ENCODE measurements at regions not wholly inside any gene's neighbourhood (a gene's known extent, or its start where the extent isn't known, plus 50 kb on each side); places are given as distances from the start of the nearest gene placed in this dataset.

DNA sequence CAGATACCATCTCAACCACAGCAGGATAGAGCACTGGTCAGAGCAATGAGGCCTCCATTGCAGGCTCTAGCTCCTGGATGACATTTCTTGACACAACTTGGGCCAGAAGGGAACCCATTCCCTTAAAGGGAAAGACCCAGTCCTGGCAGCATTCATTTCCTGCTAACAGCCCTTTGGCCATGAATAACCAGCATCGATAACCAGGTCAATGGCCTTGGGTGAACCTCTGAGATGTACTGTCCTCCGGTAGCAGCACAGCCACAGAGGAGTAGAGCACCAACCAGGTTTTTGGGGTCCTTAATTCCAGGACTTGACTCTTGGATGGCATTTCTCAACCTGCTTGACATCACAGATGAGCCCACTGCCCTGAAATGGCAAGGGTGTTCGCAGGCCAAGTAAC, 71.2 kb upstream of the FKBP1C start:
- no peaks in the 10 kb centered on the region for H3K9me3 ChIP-seq (ENCODE audit: low read depth)
- no peaks in the 10 kb centered on the region for H3K27me3 ChIP-seq
- H3K4me3 Mint-ChIP-seq: no peak overlapping the region
- no peaks in the 10 kb centered on the region for H3K79me2 ChIP-seq (ENCODE audit: low read depth)
- no peaks in the 10 kb centered on the region for H3K4me1 ChIP-seq
- no peak for TF ChIP-seq EZH2 (IDR thresholded peaks at IDR 0.05)
- no peak for TF ChIP-seq EZH2phosphoT487 (IDR thresholded peaks at IDR 0.05)
- TF ChIP-seq, protein P1, sequence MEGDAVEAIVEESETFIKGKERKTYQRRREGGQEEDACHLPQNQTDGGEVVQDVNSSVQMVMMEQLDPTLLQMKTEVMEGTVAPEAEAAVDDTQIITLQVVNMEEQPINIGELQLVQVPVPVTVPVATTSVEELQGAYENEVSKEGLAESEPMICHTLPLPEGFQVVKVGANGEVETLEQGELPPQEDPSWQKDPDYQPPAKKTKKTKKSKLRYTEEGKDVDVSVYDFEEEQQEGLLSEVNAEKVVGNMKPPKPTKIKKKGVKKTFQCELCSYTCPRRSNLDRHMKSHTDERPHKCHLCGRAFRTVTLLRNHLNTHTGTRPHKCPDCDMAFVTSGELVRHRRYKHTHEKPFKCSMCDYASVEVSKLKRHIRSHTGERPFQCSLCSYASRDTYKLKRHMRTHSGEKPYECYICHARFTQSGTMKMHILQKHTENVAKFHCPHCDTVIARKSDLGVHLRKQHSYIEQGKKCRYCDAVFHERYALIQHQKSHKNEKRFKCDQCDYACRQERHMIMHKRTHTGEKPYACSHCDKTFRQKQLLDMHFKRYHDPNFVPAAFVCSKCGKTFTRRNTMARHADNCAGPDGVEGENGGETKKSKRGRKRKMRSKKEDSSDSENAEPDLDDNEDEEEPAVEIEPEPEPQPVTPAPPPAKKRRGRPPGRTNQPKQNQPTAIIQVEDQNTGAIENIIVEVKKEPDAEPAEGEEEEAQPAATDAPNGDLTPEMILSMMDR (IDR thresholded peaks at IDR 0.05): no peak
- no peak overlapping the region for H2AFZ ChIP-seq (replicated peaks)
- H3K36me3 Mint-ChIP-seq: no peaks in the 10 kb centered on the region
- DNase-seq (ENCODE audit: low spot score): no peak
- H3K9ac ChIP-seq: no peak overlapping the region
- H4K20me1 ChIP-seq (ENCODE audit: low read depth): no peaks in the 10 kb centered on the region
- no peak overlapping the region for H3K4me2 ChIP-seq
- no peak overlapping the region for H3K27ac ChIP-seq
- no peaks in the 10 kb centered on the region for H3K36me3 ChIP-seq
- H3K4me3 ChIP-seq: no peak overlapping the region
- H3K27ac Mint-ChIP-seq: no peak overlapping the region
- no peaks in the 10 kb centered on the region for H3K27me3 Mint-ChIP-seq (ENCODE audit: insufficient read depth, low read depth)
- H3K9me3 Mint-ChIP-seq: peaks cover 15% of the 10 kb centered on the region
- H3K4me1 Mint-ChIP-seq: no peaks in the 10 kb centered on the region
- no peaks in the 10 kb centered on the region for H3F3A ChIP-seq (ENCODE audit: low read depth)

DNA sequence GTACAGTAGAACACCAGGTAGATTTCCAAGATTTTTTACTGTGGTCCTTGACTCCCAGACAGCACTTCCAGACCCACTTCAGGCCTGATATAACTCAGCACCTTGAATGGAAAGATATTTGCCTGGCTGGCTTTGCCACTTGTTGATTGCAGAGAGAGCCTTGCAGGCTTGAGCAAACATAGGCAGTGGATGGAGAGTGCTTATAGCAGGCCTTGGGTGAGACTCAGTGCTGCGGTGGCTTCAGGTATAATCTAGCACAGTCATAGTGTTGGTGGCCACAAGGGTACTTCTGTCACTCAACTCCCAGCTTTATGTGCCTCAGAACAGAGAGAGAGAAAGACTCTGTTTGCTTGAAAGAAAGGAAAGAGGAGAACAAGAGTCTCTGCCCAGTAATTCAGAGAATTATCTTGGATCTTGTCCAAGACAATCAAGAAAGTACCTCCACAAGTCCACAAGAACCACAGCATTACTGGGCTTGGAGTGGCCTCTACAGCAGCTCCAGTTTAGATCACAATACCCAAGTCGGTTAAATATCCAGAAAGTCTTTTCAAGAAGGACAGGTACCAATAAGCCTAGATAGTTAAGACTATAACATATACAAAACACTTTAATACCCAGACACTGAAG, 70.5 kb upstream of the FKBP1C start:
- Histone ChIP-seq H4K20me1 (ENCODE audit: low read depth) (no peaks in the 10 kb centered on the region), H3K27ac (no peak overlapping the region), H3K27me3 (no peaks in the 10 kb centered on the region), H3K4me2 (no peak overlapping the region), H3K79me2 (ENCODE audit: low read depth) (no peaks in the 10 kb centered on the region), H3K4me3 (no peak overlapping the region), H2AFZ (replicated peaks) (no peak overlapping the region), H3K9ac (no peak overlapping the region), H3K36me3 (no peaks in the 10 kb centered on the region), H3F3A (ENCODE audit: low read depth) (no peaks in the 10 kb centered on the region), H3K9me3 (ENCODE audit: low read depth) (no peaks in the 10 kb centered on the region), H3K4me1 (no peaks in the 10 kb centered on the region)
- no peaks in the 10 kb centered on the region for H3K4me1 Mint-ChIP-seq
- H3K27ac Mint-ChIP-seq: no peak overlapping the region
- no peak for DNase-seq (ENCODE audit: low spot score)
- no peaks in the 10 kb centered on the region for H3K36me3 Mint-ChIP-seq
- peaks cover 15% of the 10 kb centered on the region for H3K9me3 Mint-ChIP-seq
- H3K4me3 Mint-ChIP-seq: no peak overlapping the region
- H3K27me3 Mint-ChIP-seq (ENCODE audit: insufficient read depth, low read depth): no peaks in the 10 kb centered on the region
- no peak for TF ChIP-seq EZH2 (IDR thresholded peaks at IDR 0.05)

DNA sequence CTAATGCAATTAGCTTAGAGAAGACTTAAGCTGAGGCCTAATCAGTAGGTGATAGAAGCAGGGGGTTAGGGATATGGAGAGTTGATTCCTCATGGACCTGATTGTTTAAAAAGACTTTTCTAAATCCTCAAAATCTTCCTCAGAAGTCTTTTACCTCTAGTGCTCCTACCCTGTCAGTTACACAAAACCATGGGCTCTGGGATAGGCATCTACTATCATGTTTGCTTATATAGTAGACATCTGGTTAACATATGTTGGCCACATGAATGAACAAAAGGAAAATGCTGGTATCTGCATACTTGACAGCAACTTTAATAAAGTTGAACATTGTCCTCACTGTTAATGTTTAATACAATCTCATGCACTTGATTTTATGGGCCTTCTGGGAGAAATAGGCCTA, 61.5 kb upstream of the FKBP1C start:
- H3K9ac ChIP-seq: no peak overlapping the region

DNA sequence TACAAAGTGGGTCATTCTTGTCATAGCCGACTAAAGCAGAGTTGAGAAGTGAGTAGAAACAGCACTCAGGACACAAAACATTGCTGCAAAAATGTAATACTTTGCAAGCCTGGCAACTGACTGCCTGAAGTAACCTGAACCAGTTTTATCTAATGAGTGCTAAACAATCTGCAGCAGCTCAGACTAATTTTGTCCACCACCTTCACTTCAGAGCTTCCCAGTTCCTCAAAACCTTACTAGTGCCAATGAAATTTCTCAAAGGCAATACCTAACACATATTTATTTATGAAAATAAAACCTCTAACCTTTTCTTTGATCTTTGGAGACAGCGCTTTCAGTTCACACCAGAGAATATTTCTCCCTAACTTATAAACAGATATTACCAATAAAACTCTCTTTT, 56.7 kb upstream of the FKBP1C start:
- Histone ChIP-seq H3K4me2 (no peak overlapping the region), H3K9ac (no peak overlapping the region), H3K4me1 (peaks cover 6% of the 10 kb centered on the region), H4K20me1 (ENCODE audit: low read depth) (no peaks in the 10 kb centered on the region), H3K36me3 (no peaks in the 10 kb centered on the region), H3K9me3 (ENCODE audit: low read depth) (no peaks in the 10 kb centered on the region), H3K4me3 (no peak overlapping the region), H3K27ac (no peak overlapping the region), H3F3A (ENCODE audit: low read depth) (no peaks in the 10 kb centered on the region), H3K27me3 (no peaks in the 10 kb centered on the region), H3K79me2 (ENCODE audit: low read depth) (no peaks in the 10 kb centered on the region), H2AFZ (replicated peaks) (no peak overlapping the region)
- Mint-ChIP-seq H3K27ac (no peak overlapping the region), H3K36me3 (no peaks in the 10 kb centered on the region), H3K9me3 (no peaks in the 10 kb centered on the region), H3K27me3 (ENCODE audit: insufficient read depth, low read depth) (no peaks in the 10 kb centered on the region), H3K4me3 (no peak overlapping the region), H3K4me1 (no peaks in the 10 kb centered on the region)
- TF ChIP-seq EZH2 (IDR thresholded peaks at IDR 0.05) (no peak), EZH2phosphoT487 (IDR thresholded peaks at IDR 0.05) (no peak)
- TF ChIP-seq, protein P1 (IDR thresholded peaks at IDR 0.05): no peak
- DNase-seq (ENCODE audit: low spot score): no peak

More for the DNA sequence above, 61.5 kb upstream of the FKBP1C start:
- Mint-ChIP-seq H3K36me3 (no peaks in the 10 kb centered on the region), H3K9me3 (no peaks in the 10 kb centered on the region), H3K4me1 (no peaks in the 10 kb centered on the region), H3K4me3 (no peak overlapping the region), H3K27ac (no peak overlapping the region), H3K27me3 (ENCODE audit: insufficient read depth, low read depth) (no peaks in the 10 kb centered on the region)
- H3K4me1 ChIP-seq: peaks cover 10% of the 10 kb centered on the region
- no peak overlapping the region for H2AFZ ChIP-seq (replicated peaks)
- H3K36me3 ChIP-seq: no peaks in the 10 kb centered on the region
- H3K4me2 ChIP-seq: peak overlapping the region; percentile 12
- H3K4me3 ChIP-seq: no peak overlapping the region
- no peaks in the 10 kb centered on the region for H3K79me2 ChIP-seq (ENCODE audit: low read depth)
- no peaks in the 10 kb centered on the region for H4K20me1 ChIP-seq (ENCODE audit: low read depth)
- H3K9me3 ChIP-seq (ENCODE audit: low read depth): no peaks in the 10 kb centered on the region
- peak; percentile 25 for DNase-seq (ENCODE audit: low spot score)
- TF ChIP-seq EZH2 (IDR thresholded peaks at IDR 0.05): no peak
- TF ChIP-seq EZH2phosphoT487 (IDR thresholded peaks at IDR 0.05): no peak
- TF ChIP-seq, protein P1 (IDR thresholded peaks at IDR 0.05): no peak
- no peaks in the 10 kb centered on the region for H3K27me3 ChIP-seq
- H3F3A ChIP-seq (ENCODE audit: low read depth): no peaks in the 10 kb centered on the region
- H3K27ac ChIP-seq: peak overlapping the region; percentile 5

All from neural progenitor cell (in vitro differentiated cells).